H9 (cell line): ENCODE measurements at regions not wholly inside any gene's neighbourhood (a gene's known extent, or its start where the extent isn't known, plus 50 kb on each side); places are given as distances from the start of the nearest gene placed in this dataset.

Experiments
- DNase-seq: peaks from one replicate; pipeline ENCODE4 v3.0.0-alpha.2; 2017
- H2AFZ ChIP-seq: one replicate; pipeline ENCODE4 v1.6.1; 2013; ENCODE audit warnings: mild to moderate bottlenecking, low read length, control low read depth, moderate library complexity
- H2AK5ac ChIP-seq: 2 replicates; pipeline ENCODE4 v1.6.1; 2013; ENCODE audit warnings: low read length, control low read depth, mixed read lengths; ENCODE audit not compliant: insufficient read length
- H2BK120ac ChIP-seq: one replicate; pipeline ENCODE4 v1.6.1; 2013; ENCODE audit warnings: low read depth, mild to moderate bottlenecking, low read length, control low read depth, inconsistent platforms; ENCODE audit not compliant: poor library complexity, severe bottlenecking
- H2BK12ac ChIP-seq: 2 replicates; pipeline ENCODE4 v1.6.1; 2013; ENCODE audit warnings: low read length, control low read depth, mixed read lengths, low read depth; ENCODE audit not compliant: insufficient read length
- H2BK15ac ChIP-seq: 2 replicates; pipeline ENCODE4 v1.6.1; 2013; ENCODE audit warnings: low read depth, low read length, control low read depth
- H2BK20ac ChIP-seq: one replicate; pipeline ENCODE4 v1.6.1; 2013; ENCODE audit warnings: low read depth, mild to moderate bottlenecking, low read length, control low read depth, inconsistent platforms; ENCODE audit not compliant: poor library complexity, severe bottlenecking
- H2BK5ac ChIP-seq: 2 replicates; pipeline ENCODE4 v1.6.1; 2013; ENCODE audit warnings: low read length, control low read depth, mixed read lengths; ENCODE audit not compliant: insufficient read length
- H3K14ac ChIP-seq: 2 replicates; pipeline ENCODE4 v1.6.1; 2013; ENCODE audit warnings: low read length, control low read depth; ENCODE audit not compliant: insufficient read depth
- H3K18ac ChIP-seq: 2 replicates; pipeline ENCODE4 v1.6.1; 2013; ENCODE audit warnings: low read depth, mild to moderate bottlenecking, mixed read lengths, low read length, control low read depth; ENCODE audit not compliant: insufficient read length
- H3K23ac ChIP-seq: 2 replicates; pipeline ENCODE4 v1.6.1; 2013; ENCODE audit warnings: low read length, control low read depth, mixed read lengths, low read depth; ENCODE audit not compliant: insufficient read length
- H3K23me2 ChIP-seq: 2 replicates; pipeline ENCODE4 v1.6.1; 2013; ENCODE audit warnings: low read depth, mild to moderate bottlenecking, mixed read lengths, low read length, control low read depth; ENCODE audit not compliant: insufficient read length, poor library complexity, severe bottlenecking
- H3K27ac ChIP-seq: 2 replicates; pipeline ENCODE4 v1.5.1; 2013; ENCODE audit warnings: low read length, control low read depth, mixed read lengths, low read depth; ENCODE audit not compliant: insufficient read length
- H3K27me3 ChIP-seq: 2 replicates; pipeline ENCODE4 v1.6.1; 2013; ENCODE audit warnings: low read length, control low read depth, inconsistent platforms; ENCODE audit not compliant: insufficient read depth
- H3K4ac ChIP-seq: 2 replicates; pipeline ENCODE4 v1.6.1; 2013; ENCODE audit warnings: low read depth, mild to moderate bottlenecking, control low read depth, inconsistent platforms, low read length, moderate library complexity
- H3K4me1 ChIP-seq: 2 replicates; pipeline ENCODE4 v1.6.1; 2013; ENCODE audit warnings: low read length, control low read depth, inconsistent platforms; ENCODE audit not compliant: insufficient read depth
- H3K4me2 ChIP-seq: 2 replicates; pipeline ENCODE4 v1.6.1; 2013; ENCODE audit warnings: low read length, control low read depth, mixed read lengths; ENCODE audit not compliant: insufficient read length, insufficient read depth
- H3K56ac ChIP-seq: 2 replicates; pipeline ENCODE4 v1.6.1; 2013; ENCODE audit warnings: low read depth, mild to moderate bottlenecking, mixed read lengths, low read length, control low read depth; ENCODE audit not compliant: insufficient read length
- H3K79me1 ChIP-seq: 2 replicates; pipeline ENCODE4 v1.6.1; 2013; ENCODE audit warnings: low read depth, mild to moderate bottlenecking, moderate library complexity, low read length, control low read depth, inconsistent platforms; ENCODE audit not compliant: insufficient read depth, poor library complexity, severe bottlenecking
- H3K79me2 ChIP-seq: 2 replicates; pipeline ENCODE4 v1.6.1; 2013; ENCODE audit warnings: low read length, control low read depth, inconsistent platforms; ENCODE audit not compliant: insufficient read depth
- H3K9ac ChIP-seq: 2 replicates; pipeline ENCODE4 v1.6.1; 2013; ENCODE audit warnings: low read length, control low read depth, mixed read lengths; ENCODE audit not compliant: insufficient read length; ENCODE audit errors: extremely low read depth
- H3K9me3 ChIP-seq: one replicate; pipeline ENCODE4 v1.6.1; 2013; ENCODE audit warnings: low read depth, low read length, inconsistent platforms; ENCODE audit not compliant: control insufficient read depth
- H3T11ph ChIP-seq: one replicate; pipeline ENCODE4 v1.6.1; 2013; ENCODE audit warnings: mild to moderate bottlenecking, low read length, control low read depth, inconsistent platforms
- H4K20me1 ChIP-seq: one replicate; pipeline ENCODE4 v1.6.1; 2013; ENCODE audit not compliant: control insufficient read depth, insufficient read length, insufficient read depth
- H4K5ac ChIP-seq: 2 replicates; pipeline ENCODE4 v1.6.1; 2013; ENCODE audit warnings: low read depth, mild to moderate bottlenecking, mixed read lengths, low read length, control low read depth; ENCODE audit not compliant: insufficient read length
- H4K8ac ChIP-seq: replicated peaks from 2 replicates; pipeline ENCODE4 v1.6.1; 2013; ENCODE audit warnings: low read length, control low read depth, mixed read lengths, low read depth; ENCODE audit not compliant: insufficient read length
- H4K91ac ChIP-seq: 2 replicates; pipeline ENCODE4 v1.6.1; 2013; ENCODE audit warnings: low read depth, mild to moderate bottlenecking, moderate library complexity, mixed read lengths, low read length, control low read depth; ENCODE audit not compliant: insufficient read length
- H3K27ac Mint-ChIP-seq, 3 experiments: 2 replicates in 2 of 3; 3 replicates in 1 of 3; pipeline ENCODE4 v1.8.0; 2020 to 2021; ENCODE audit warnings: mixed read lengths in 3 of 3, mild to moderate bottlenecking in 1 of 3, moderate library complexity in 1 of 3
- H3K27me3 Mint-ChIP-seq: 2 replicates; pipeline ENCODE4 v1.8.0; 2021; ENCODE audit warnings: low read depth, mild to moderate bottlenecking, moderate library complexity, mixed read lengths
- H3K36me3 Mint-ChIP-seq, 3 experiments: 2 replicates in 2 of 3; 3 replicates in 1 of 3; pipeline ENCODE4 v1.8.0; 2020 to 2021; ENCODE audit warnings: low read depth in 3 of 3, mixed read lengths in 3 of 3; ENCODE audit not compliant: insufficient read depth in 1 of 3
- H3K4me1 Mint-ChIP-seq, 2 experiments: 2 replicates each; pipeline ENCODE4 v1.8.0; 2020; ENCODE audit warnings: mixed read lengths in 2 of 2
- H3K4me3 Mint-ChIP-seq, 2 experiments: 2 replicates in 1 of 2; 3 replicates in 1 of 2; pipeline ENCODE4 v1.8.0; 2020 to 2021; ENCODE audit warnings: mild to moderate bottlenecking in 2 of 2, mixed read lengths in 2 of 2, moderate library complexity in 1 of 2
- H3K9me3 Mint-ChIP-seq, 2 experiments: 2 replicates in 1 of 2; 3 replicates in 1 of 2; pipeline ENCODE4 v1.8.0; 2020; ENCODE audit warnings: mild to moderate bottlenecking in 2 of 2, mixed read lengths in 2 of 2, moderate library complexity in 1 of 2
- CTCF ChIP-seq: fragments of 200-600 bp; sonication (generic); conservative IDR thresholded peaks from 3 replicates; pipeline ENCODE4 v1.8.0; 2021; ENCODE audit warnings: antibody characterized with exemption, mild to moderate bottlenecking
- WGBS: extraction: QIAGEN DNeasy Blood & Tissue Kit; methylation state at CpG from one replicate; pipeline ENCODE4 v1.1.7; 2013; ENCODE audit warnings: missing lambda C conversion rate, low lambda C conversion rate, mixed read lengths; ENCODE audit not compliant: insufficient read length; ENCODE audit errors: extremely low coverage; 5-methylcytosine and 5-hydroxymethylcytosine counted together

GRCh38 chr1:14135070-14135469, 435.1 kb downstream of the PRDM2 start:
- Mint-ChIP-seq H3K9me3 (peaks cover 3% of the 10 kb centered on the region in 2 experiments; a peak in 3 of 5 replicates), H3K27me3 (peaks cover 2% of the 10 kb centered on the region; the same call in 1 of the 2 replicates), H3K36me3 (no peaks in the 10 kb centered on the region; a peak in 1 of 7 replicates), H3K4me3 (no peak overlapping the region), H3K27ac (peak overlapping the region; percentile 97 to 98 (median 98); a peak in 6 of 7 replicates), H3K4me1 (peaks cover 31 to 37% of the 10 kb centered on the region in 2 experiments)
- no peak overlapping the region for H2BK120ac ChIP-seq
- no peak overlapping the region for H2BK12ac ChIP-seq
- H3K9ac ChIP-seq, result no peak overlapping the region
- no peaks in the 10 kb centered on the region for H3K27me3 ChIP-seq
- H2BK20ac ChIP-seq, result no peak overlapping the region
- H4K91ac ChIP-seq, result no peak overlapping the region
- no peak overlapping the region for H3K27ac ChIP-seq
- H3K9me3 ChIP-seq, result no peaks in the 10 kb centered on the region
- no peak overlapping the region for H3K14ac ChIP-seq
- no peak for TF ChIP-seq CTCF
- no peak overlapping the region for H3K4ac ChIP-seq
- H3K79me2 ChIP-seq, result no peaks in the 10 kb centered on the region
- WGBS, result no CpG with 5 or more reads among the region's 2 CpGs
- no peak overlapping the region for H3T11ph ChIP-seq
- no peaks in the 10 kb centered on the region for H4K20me1 ChIP-seq
- H2BK15ac ChIP-seq, result no peak overlapping the region
- DNase-seq, result no peak
- no peak overlapping the region for H3K4me2 ChIP-seq
- no peak overlapping the region for H2BK5ac ChIP-seq
- H2AFZ ChIP-seq, result no peak overlapping the region
- no peak overlapping the region for H3K18ac ChIP-seq
- H3K23ac ChIP-seq, result no peak overlapping the region
- H3K79me1 ChIP-seq, result no peaks in the 10 kb centered on the region
- no peaks in the 10 kb centered on the region for H3K23me2 ChIP-seq
- H3K56ac ChIP-seq, result no peak overlapping the region
- no peak overlapping the region for H2AK5ac ChIP-seq
- H3K4me1 ChIP-seq, result peaks cover 13% of the 10 kb centered on the region
- no peak overlapping the region for H4K5ac ChIP-seq
- H4K8ac ChIP-seq, result no peak overlapping the region
